ENCODE measurements at regions not wholly inside any gene's neighbourhood (a gene's known extent, or its start where the extent isn't known, plus 50 kb on each side); places are given as distances from the start of the nearest gene placed in this dataset.
"Not testable (repeated sequence)": the region's sequence is repeated elsewhere in the genome, so short reads cannot be mapped to it uniquely, and the experiment has no call there.

- H3K27ac ChIP-seq (ENCODE audit: low read depth, low read length); H3K4me1 ChIP-seq (ENCODE audit: control insufficient read depth, insufficient read depth, low read length); H3K4me3 ChIP-seq (ENCODE audit: low read depth, low read length); H3K27me3 ChIP-seq (ENCODE audit: control insufficient read depth, insufficient read depth, low read length); H3K9me3 ChIP-seq (ENCODE audit: control insufficient read depth, insufficient read depth, low read depth, low read length); H3K9ac ChIP-seq (ENCODE audit: low read length): not testable (repeated sequence)
- H3K36me3 ChIP-seq (ENCODE audit: control insufficient read depth, insufficient read depth, low read length) = peaks cover 66% of the 10 kb centered on the region
Observed at GRCh38 chr9:97133966-97134365, 95.0 kb upstream of the CTSV start.

- peaks cover 66% of the 10 kb centered on the region for H3K36me3 ChIP-seq (ENCODE audit: control insufficient read depth, insufficient read depth, low read length)
- no peaks in the 10 kb centered on the region for H3K27me3 ChIP-seq (ENCODE audit: control insufficient read depth, insufficient read depth, low read length)
- no peak overlapping the region for H3K27ac ChIP-seq (ENCODE audit: low read depth, low read length)
- H3K9ac ChIP-seq (ENCODE audit: low read length) = no peak overlapping the region
- H3K4me3 ChIP-seq (ENCODE audit: low read depth, low read length) = no peak overlapping the region
- H3K9me3 ChIP-seq (ENCODE audit: control insufficient read depth, insufficient read depth, low read depth, low read length) = peaks cover 6% of the 10 kb centered on the region
- no peaks in the 10 kb centered on the region for H3K4me1 ChIP-seq (ENCODE audit: control insufficient read depth, insufficient read depth, low read length)
Observed at GRCh38 chr9:97132865-97133264, 93.9 kb upstream of the CTSV start.

DNA sequence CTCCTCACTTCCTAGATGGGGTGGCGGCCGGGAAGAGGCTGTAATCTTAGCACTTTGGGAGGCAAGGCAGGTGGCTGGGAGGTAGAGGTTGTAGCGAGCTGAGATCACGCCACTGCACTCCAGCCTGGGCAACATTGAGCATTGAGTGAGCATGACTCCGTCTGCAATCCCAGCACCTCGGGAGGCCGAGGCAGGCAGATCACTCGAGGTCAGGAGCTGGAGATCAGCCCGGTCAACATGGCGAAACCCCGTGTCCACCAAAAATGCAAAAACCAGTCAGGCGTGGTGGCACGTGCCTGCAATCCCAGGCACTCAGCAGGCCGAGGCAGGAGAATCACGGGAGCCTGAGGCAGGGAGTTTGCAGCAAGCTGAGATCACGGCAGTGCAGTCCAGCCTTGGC is 91.9 kb upstream of the CTSV start:
- H3K4me3 ChIP-seq (ENCODE audit: low read depth, low read length); H3K9ac ChIP-seq (ENCODE audit: low read length); H3K4me1 ChIP-seq (ENCODE audit: control insufficient read depth, insufficient read depth, low read length); H3K27ac ChIP-seq (ENCODE audit: low read depth, low read length); H3K9me3 ChIP-seq (ENCODE audit: control insufficient read depth, insufficient read depth, low read depth, low read length); H3K27me3 ChIP-seq (ENCODE audit: control insufficient read depth, insufficient read depth, low read length): not testable (repeated sequence)
- peaks cover 59% of the 10 kb centered on the region for H3K36me3 ChIP-seq (ENCODE audit: control insufficient read depth, insufficient read depth, low read length)

DNA sequence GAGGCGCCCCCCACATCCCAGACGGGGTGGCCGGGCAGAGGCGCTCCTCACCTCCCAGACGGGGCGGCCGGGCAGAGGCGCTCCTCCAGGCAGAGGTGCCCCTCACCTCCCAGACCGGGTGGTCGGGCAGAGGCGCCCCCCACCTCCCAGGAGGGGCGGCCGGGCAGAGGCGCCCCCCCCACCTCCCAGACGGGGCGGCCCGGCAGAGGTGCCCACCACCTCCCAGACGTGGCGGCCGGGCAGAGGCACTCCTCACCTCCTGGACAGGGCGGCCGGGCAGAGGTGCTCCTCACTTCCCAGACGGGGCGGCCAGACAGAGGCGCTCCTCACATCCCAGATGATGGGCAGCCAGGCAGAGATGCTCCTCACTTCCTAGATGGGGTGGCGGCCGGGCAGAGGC is 91.4 kb upstream of the CTSV start:
- not testable (repeated sequence) for H3K4me3 ChIP-seq (ENCODE audit: low read depth, low read length); H3K4me1 ChIP-seq (ENCODE audit: control insufficient read depth, insufficient read depth, low read length); H3K9ac ChIP-seq (ENCODE audit: low read length); H3K27ac ChIP-seq (ENCODE audit: low read depth, low read length); H3K9me3 ChIP-seq (ENCODE audit: control insufficient read depth, insufficient read depth, low read depth, low read length); H3K27me3 ChIP-seq (ENCODE audit: control insufficient read depth, insufficient read depth, low read length)
- H3K36me3 ChIP-seq (ENCODE audit: control insufficient read depth, insufficient read depth, low read length) = peaks cover 59% of the 10 kb centered on the region

- H3K4me3 ChIP-seq (ENCODE audit: low read depth, low read length) = no peak overlapping the region
- H3K9ac ChIP-seq (ENCODE audit: low read length) = no peak overlapping the region
- H3K27me3 ChIP-seq (ENCODE audit: control insufficient read depth, insufficient read depth, low read length) = no peaks in the 10 kb centered on the region
- H3K4me1 ChIP-seq (ENCODE audit: control insufficient read depth, insufficient read depth, low read length) = no peaks in the 10 kb centered on the region
- peaks cover 6% of the 10 kb centered on the region for H3K9me3 ChIP-seq (ENCODE audit: control insufficient read depth, insufficient read depth, low read depth, low read length)
- peaks cover 66% of the 10 kb centered on the region for H3K36me3 ChIP-seq (ENCODE audit: control insufficient read depth, insufficient read depth, low read length)
- H3K27ac ChIP-seq (ENCODE audit: low read depth, low read length) = no peak overlapping the region
Observed at GRCh38 chr9:97128919-97129318, 90.0 kb upstream of the CTSV start.

DNA sequence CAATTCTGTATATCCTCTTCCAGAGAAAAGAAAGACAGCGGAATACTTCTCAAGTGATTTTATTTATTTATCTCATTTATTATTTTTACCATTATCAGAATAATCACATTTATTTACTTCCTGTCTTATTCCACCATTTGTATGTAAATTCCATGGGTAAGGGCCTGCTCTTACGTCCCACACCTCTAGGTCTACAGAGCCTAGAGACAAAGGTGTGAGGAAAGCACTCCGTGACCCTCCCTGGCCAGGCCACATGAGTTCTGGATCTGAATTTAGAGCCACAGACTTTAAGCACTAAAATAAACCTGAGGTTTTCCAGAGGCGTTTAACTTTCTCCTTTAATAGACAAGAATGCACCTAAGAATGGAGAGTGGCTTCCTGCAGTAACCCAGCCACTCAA is 85.3 kb upstream of the CTSV start:
- Histone ChIP-seq H3K27me3 (ENCODE audit: control insufficient read depth, insufficient read depth, low read length) (no peaks in the 10 kb centered on the region), H3K4me3 (ENCODE audit: low read depth, low read length) (no peak overlapping the region), H3K27ac (ENCODE audit: low read depth, low read length) (no peak overlapping the region), H3K36me3 (ENCODE audit: control insufficient read depth, insufficient read depth, low read length) (peaks cover 65% of the 10 kb centered on the region), H3K9ac (ENCODE audit: low read length) (no peak overlapping the region), H3K4me1 (ENCODE audit: control insufficient read depth, insufficient read depth, low read length) (no peaks in the 10 kb centered on the region), H3K9me3 (ENCODE audit: control insufficient read depth, insufficient read depth, low read depth, low read length) (no peaks in the 10 kb centered on the region)

DNA sequence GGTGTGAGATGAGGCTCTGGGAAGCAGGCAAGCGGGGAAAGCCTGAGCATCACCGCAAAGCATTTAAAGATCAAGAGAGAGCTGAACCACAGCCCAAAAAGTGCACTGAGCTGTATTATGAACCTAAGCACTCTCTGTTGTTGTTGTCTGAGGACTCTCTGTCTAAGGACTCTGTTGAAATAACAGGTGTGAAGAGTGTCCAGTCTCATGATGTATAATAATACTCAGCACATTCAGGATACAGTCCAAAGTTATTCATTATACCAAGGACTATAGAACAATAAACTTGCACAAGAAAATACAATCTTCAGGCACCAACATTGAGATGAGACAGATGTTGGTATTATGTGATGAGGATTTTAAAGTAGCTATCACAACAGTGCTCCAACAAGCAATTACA is 71.8 kb upstream of the CTSV start:
- H3K27me3 ChIP-seq (ENCODE audit: control insufficient read depth, insufficient read depth, low read length) = no peaks in the 10 kb centered on the region
- H3K9me3 ChIP-seq (ENCODE audit: control insufficient read depth, insufficient read depth, low read depth, low read length) = no peaks in the 10 kb centered on the region
- H3K4me3 ChIP-seq (ENCODE audit: low read depth, low read length) = no peak overlapping the region
- H3K9ac ChIP-seq (ENCODE audit: low read length) = no peak overlapping the region
- H3K36me3 ChIP-seq (ENCODE audit: control insufficient read depth, insufficient read depth, low read length) = peaks cover 7% of the 10 kb centered on the region; the same call in 1 of the 2 replicates
- H3K4me1 ChIP-seq (ENCODE audit: control insufficient read depth, insufficient read depth, low read length) = peaks cover 3% of the 10 kb centered on the region; the same call in 1 of the 2 replicates
- H3K27ac ChIP-seq (ENCODE audit: low read depth, low read length) = no peak overlapping the region

GRCh38 chr9:97109194-97109811 is 70.4 kb upstream of the CTSV start:
- H3K4me1 ChIP-seq (ENCODE audit: control insufficient read depth, insufficient read depth, low read length) = peaks cover 3% of the 10 kb centered on the region; the same call in 1 of the 2 replicates
- no peaks in the 10 kb centered on the region for H3K36me3 ChIP-seq (ENCODE audit: control insufficient read depth, insufficient read depth, low read length)
- no peak overlapping the region for H3K27ac ChIP-seq (ENCODE audit: low read depth, low read length)
- H3K27me3 ChIP-seq (ENCODE audit: control insufficient read depth, insufficient read depth, low read length) = no peaks in the 10 kb centered on the region
- H3K4me3 ChIP-seq (ENCODE audit: low read depth, low read length) = no peak overlapping the region
- no peaks in the 10 kb centered on the region for H3K9me3 ChIP-seq (ENCODE audit: control insufficient read depth, insufficient read depth, low read depth, low read length)
- no peak overlapping the region for H3K9ac ChIP-seq (ENCODE audit: low read length)

DNA sequence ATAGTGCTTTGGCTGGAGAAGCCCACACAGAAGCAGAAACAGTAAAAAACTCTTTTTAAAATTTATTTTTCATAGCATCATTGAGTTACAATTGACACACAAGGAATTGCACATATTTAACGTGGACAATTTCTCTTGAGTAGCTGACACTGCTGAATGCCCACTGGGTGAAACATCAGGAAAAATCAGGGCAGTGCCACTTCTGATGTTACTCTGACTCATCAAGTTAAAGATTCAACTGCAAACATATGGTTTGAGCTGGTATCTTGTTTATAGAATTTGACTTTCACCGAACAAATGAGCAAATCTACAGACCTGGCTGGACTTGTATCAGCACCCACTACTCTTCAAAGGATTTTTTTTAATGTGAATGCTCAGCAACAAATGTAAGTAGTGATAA is 66.3 kb upstream of the CTSV start:
- not testable (repeated sequence) for H3K4me3 ChIP-seq (ENCODE audit: low read depth, low read length); H3K27me3 ChIP-seq (ENCODE audit: control insufficient read depth, insufficient read depth, low read length); H3K27ac ChIP-seq (ENCODE audit: low read depth, low read length); H3K9me3 ChIP-seq (ENCODE audit: control insufficient read depth, insufficient read depth, low read depth, low read length); H3K4me1 ChIP-seq (ENCODE audit: control insufficient read depth, insufficient read depth, low read length); H3K9ac ChIP-seq (ENCODE audit: low read length); H3K36me3 ChIP-seq (ENCODE audit: control insufficient read depth, insufficient read depth, low read length)

GRCh38 chr9:97103613-97104383 is 64.9 kb upstream of the CTSV start:
- not testable (repeated sequence) for H3K9me3 ChIP-seq (ENCODE audit: control insufficient read depth, insufficient read depth, low read depth, low read length); H3K9ac ChIP-seq (ENCODE audit: low read length); H3K27me3 ChIP-seq (ENCODE audit: control insufficient read depth, insufficient read depth, low read length); H3K36me3 ChIP-seq (ENCODE audit: control insufficient read depth, insufficient read depth, low read length); H3K4me3 ChIP-seq (ENCODE audit: low read depth, low read length); H3K4me1 ChIP-seq (ENCODE audit: control insufficient read depth, insufficient read depth, low read length); H3K27ac ChIP-seq (ENCODE audit: low read depth, low read length)

GRCh38 chr9:97099540-97099939 is 60.6 kb upstream of the CTSV start:
- H3K27me3 ChIP-seq (ENCODE audit: control insufficient read depth, insufficient read depth, low read length); H3K4me1 ChIP-seq (ENCODE audit: control insufficient read depth, insufficient read depth, low read length); H3K27ac ChIP-seq (ENCODE audit: low read depth, low read length); H3K9me3 ChIP-seq (ENCODE audit: control insufficient read depth, insufficient read depth, low read depth, low read length); H3K4me3 ChIP-seq (ENCODE audit: low read depth, low read length); H3K9ac ChIP-seq (ENCODE audit: low read length); H3K36me3 ChIP-seq (ENCODE audit: control insufficient read depth, insufficient read depth, low read length): not testable (repeated sequence)

Data from HUES6 (cell line).